Hematopoietic multipotent progenitor cell treated with erythropoietin and hydrocortisone succinate and interleukin-3 and kit ligand, for 8 days (in vitro differentiated cells): ENCODE measurements at regions not wholly inside any gene's neighbourhood (a gene's known extent, or its start where the extent isn't known, plus 50 kb on each side); places are given as distances from the start of the nearest gene placed in this dataset.
"Not testable (repeated sequence)": the region's sequence is repeated elsewhere in the genome, so short reads cannot be mapped to it uniquely, and the experiment has no call there.

Experiments
- DNase-seq: peaks from one replicate; pipeline ENCODE4 v3.0.0-alpha.2; 2015

GRCh38 chr10:23657677-23658076, 218.8 kb downstream of the OTUD1 start:
- DNase-seq: no peak

GRCh38 chr10:23671866-23672265, 233.0 kb downstream of the OTUD1 start:
- DNase-seq: not testable (repeated sequence)

- no peak for DNase-seq
These were observed 236.7 kb downstream of the OTUD1 start for GRCh38 chr10:23675585-23675984.

GRCh38 chr10:23676296-23676695, 237.4 kb downstream of the OTUD1 start:
- no peak for DNase-seq

GRCh38 chr10:23686722-23687121, 247.8 kb downstream of the OTUD1 start:
- no peak for DNase-seq

GRCh38 chr10:23692736-23693135, 253.9 kb downstream of the OTUD1 start:
- DNase-seq: no peak

GRCh38 chr10:23693501-23693901, 254.6 kb downstream of the OTUD1 start:
- no peak for DNase-seq

- no peak for DNase-seq
These were observed 255.1 kb downstream of the OTUD1 start for GRCh38 chr10:23693925-23694324.

GRCh38 chr10:23694446-23694920, 255.6 kb downstream of the OTUD1 start:
- DNase-seq: no peak

GRCh38 chr10:23694921-23695824, 256.3 kb downstream of the OTUD1 start:
- no peak for DNase-seq

GRCh38 chr10:23695825-23696420, 257.0 kb downstream of the OTUD1 start:
- no peak for DNase-seq

- no peak for DNase-seq
These were observed 257.6 kb downstream of the OTUD1 start for GRCh38 chr10:23696476-23696875.

GRCh38 chr10:23702977-23703414, 264.1 kb downstream of the OTUD1 start:
- DNase-seq: peak; percentile 67

GRCh38 chr10:23715363-23715762, 276.5 kb downstream of the OTUD1 start:
- DNase-seq: no peak

- DNase-seq: no peak
These were observed 279.0 kb downstream of the OTUD1 start for GRCh38 chr10:23717913-23718312.

- no peak for DNase-seq
These were observed 280.1 kb downstream of the OTUD1 start for GRCh38 chr10:23718946-23719345.

- no peak for DNase-seq
These were observed 284.9 kb downstream of the OTUD1 start for GRCh38 chr10:23723796-23724195.

GRCh38 chr10:23725548-23725947, 286.7 kb downstream of the OTUD1 start:
- DNase-seq: no peak

GRCh38 chr10:23742368-23742767, 303.5 kb downstream of the OTUD1 start:
- DNase-seq: no peak

- DNase-seq: no peak
These were observed 303.9 kb downstream of the OTUD1 start for GRCh38 chr10:23742807-23743206.

GRCh38 chr10:23754179-23754578, 315.3 kb downstream of the OTUD1 start:
- DNase-seq: no peak

GRCh38 chr10:23754941-23755340, 316.1 kb downstream of the OTUD1 start:
- no peak for DNase-seq

GRCh38 chr10:23755556-23755955, 316.7 kb downstream of the OTUD1 start:
- DNase-seq: no peak

GRCh38 chr10:23768281-23768680, 329.4 kb downstream of the OTUD1 start:
- DNase-seq: no peak
